T-helper 17 cell (primary cell): ENCODE measurements at regions not wholly inside any gene's neighbourhood (a gene's known extent, or its start where the extent isn't known, plus 50 kb on each side); places are given as distances from the start of the nearest gene placed in this dataset.

Experiments
- ATAC-seq: fragments of 150-1000 bp; cut with Tn5 transposase; 2 replicates; pipeline ENCODE4 v1.10.0; 2021; ENCODE audit warnings: mild to moderate bottlenecking, moderate library complexity
- DNase-seq, 3 donors: peaks; one replicate each; pipeline versions ENCODE4 v3.0.0 to v3.0.0-alpha.2; 2020 to 2021
- H3K9me3 ChIP-seq: one replicate; pipeline ENCODE4 v1.7.0; 2013; ENCODE audit warnings: low read length, mild to moderate bottlenecking; ENCODE audit not compliant: control insufficient read depth, poor library complexity, severe bottlenecking
- H3K27ac Mint-ChIP-seq: one replicate; pipeline ENCODE4 v1.8.0; 2022; ENCODE audit warnings: mild to moderate bottlenecking, moderate library complexity, mixed read lengths
- H3K27me3 Mint-ChIP-seq: one replicate; pipeline ENCODE4 v1.8.0; 2022; ENCODE audit warnings: mixed read lengths
- H3K36me3 Mint-ChIP-seq: one replicate; pipeline ENCODE4 v1.8.0; 2022; ENCODE audit warnings: low read depth, mixed read lengths
- H3K4me1 Mint-ChIP-seq: one replicate; pipeline ENCODE4 v1.8.0; 2022; ENCODE audit warnings: mild to moderate bottlenecking, mixed read lengths
- H3K4me3 Mint-ChIP-seq: one replicate; pipeline ENCODE4 v1.8.0; 2022; ENCODE audit warnings: mild to moderate bottlenecking, moderate library complexity, mixed read lengths

DNA sequence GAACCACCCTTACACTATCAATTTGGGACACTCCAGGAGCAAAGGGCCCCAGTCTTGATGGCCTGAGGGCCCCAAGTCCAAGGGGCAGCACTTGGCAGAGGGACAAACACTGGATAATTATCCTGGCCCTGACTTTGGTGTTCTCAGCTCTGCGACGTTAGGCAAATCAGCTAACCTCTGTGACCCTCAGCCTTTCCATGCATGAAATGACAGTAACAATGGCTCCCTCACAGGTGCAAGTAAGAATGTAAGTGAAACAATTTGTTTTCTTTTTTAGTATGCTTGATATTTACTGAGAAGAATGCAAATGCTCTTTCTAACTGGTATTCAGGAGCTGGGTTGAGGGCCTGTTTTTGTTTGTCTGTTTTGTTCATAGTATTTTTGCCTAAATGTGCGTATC, 61.6 kb upstream of the PRDX6 start:
- Mint-ChIP-seq H3K4me3 (no peak overlapping the region), H3K4me1 (peaks cover 19% of the 10 kb centered on the region), H3K36me3 (peaks cover 5% of the 10 kb centered on the region), H3K27me3 (no peaks in the 10 kb centered on the region), H3K27ac (peak overlapping the region; percentile 45)
- DNase-seq, result no peak
- ATAC-seq, result no peak
- no peaks in the 10 kb centered on the region for H3K9me3 ChIP-seq

DNA sequence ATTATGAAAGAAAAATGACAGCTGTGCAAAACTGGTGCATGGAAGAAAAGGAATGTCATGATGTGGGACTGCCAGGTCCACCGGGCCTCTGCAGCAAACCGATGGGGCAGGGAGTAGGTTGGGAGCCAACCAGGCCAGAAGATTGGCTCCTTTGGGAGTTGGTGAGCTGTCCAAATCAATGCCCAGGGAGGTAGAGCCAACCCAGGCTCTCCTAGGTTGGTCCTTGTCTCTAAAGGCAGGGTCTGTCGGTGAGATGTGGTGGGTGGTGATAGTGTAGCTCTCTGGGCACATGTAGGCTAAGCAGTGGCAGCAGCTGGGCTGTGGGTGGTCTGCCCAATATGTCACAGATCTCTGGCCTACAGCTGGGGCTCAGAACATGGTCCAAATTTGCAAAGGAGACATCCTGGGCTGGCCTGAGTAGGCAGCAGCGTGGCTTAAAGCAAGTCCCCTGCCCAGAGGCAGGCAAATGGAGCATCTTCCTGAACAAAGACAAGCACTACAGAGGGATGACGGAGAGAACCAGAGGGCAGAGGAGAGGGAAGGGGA, 61.2 kb upstream of the PRDX6 start:
- Mint-ChIP-seq H3K4me1 (peaks cover 15% of the 10 kb centered on the region), H3K27ac (no peak overlapping the region), H3K27me3 (no peaks in the 10 kb centered on the region), H3K36me3 (peaks cover 5% of the 10 kb centered on the region), H3K4me3 (no peak overlapping the region)
- ATAC-seq (no peak), DNase-seq (no peak)
- H3K9me3 ChIP-seq, result no peaks in the 10 kb centered on the region

DNA sequence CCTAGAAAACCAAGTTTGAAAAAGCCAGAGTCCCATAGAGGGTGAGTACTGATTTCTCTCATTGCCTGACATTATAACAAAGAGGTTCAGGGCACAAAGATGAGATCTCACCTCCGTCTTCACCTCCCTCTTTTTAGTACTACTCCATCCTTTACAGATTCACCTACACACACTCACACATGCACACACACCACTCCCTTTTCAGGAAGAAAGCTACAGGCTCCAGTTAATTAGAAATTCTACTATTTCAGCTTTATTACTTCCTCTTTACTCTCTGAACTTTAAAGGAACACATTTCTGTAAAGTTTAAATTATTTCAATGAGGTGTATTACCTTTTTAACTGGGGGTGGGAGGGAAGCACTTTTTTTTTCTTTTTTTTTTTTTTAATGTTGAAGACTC, 59.6 kb upstream of the PRDX6 start:
- H3K4me3 Mint-ChIP-seq, result no peak overlapping the region
- no peak for DNase-seq
- H3K27me3 Mint-ChIP-seq, result no peaks in the 10 kb centered on the region
- no peaks in the 10 kb centered on the region for H3K9me3 ChIP-seq
- H3K27ac Mint-ChIP-seq, result peak overlapping the region; percentile 32
- ATAC-seq, result no peak
- peaks cover 7% of the 10 kb centered on the region for H3K36me3 Mint-ChIP-seq
- H3K4me1 Mint-ChIP-seq, result peaks cover 20% of the 10 kb centered on the region

DNA sequence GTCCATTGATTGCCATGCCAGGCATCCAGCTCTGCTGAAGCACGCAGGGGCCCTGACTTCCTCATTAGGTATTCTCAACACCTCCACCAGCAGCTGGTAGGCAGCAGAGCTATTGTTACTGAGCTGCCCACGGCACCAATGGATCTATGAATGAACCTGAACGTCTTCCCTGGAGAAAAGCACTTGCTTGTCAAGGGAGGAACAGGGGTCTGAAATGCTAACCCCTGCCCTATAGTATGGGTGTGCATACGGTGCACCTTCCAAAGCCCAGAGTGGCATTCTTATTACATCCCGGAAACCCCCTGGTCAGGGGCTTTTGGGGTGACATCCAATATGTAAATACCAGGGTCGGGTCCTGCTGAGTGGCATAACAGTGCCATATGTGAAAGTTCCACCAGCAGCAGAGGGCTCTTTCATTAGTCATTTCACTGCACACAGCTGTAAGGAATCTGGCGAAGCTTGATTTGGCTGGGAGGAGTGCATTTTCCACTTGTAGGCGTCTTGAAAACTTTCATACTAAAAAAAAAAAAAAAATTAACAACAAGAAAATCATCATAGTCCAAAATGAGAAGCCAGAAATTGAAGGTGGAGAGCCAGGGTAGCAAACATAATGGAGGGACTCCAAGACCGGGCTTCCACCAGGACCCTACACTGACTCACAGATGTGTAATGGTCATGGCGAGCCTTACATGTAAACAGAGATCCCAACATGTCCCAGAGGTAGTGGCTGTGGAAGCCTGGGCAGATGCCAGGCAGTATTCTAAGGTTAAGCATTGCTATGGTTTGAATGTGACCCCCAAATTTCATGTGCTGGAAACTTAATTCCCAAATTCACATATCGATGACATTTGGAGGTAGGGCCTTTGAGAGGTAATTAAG, 58.8 kb upstream of the PRDX6 start:
- peaks cover 5% of the 10 kb centered on the region for H3K36me3 Mint-ChIP-seq
- peaks cover 18% of the 10 kb centered on the region for H3K4me1 Mint-ChIP-seq
- H3K9me3 ChIP-seq, result no peaks in the 10 kb centered on the region
- H3K27ac Mint-ChIP-seq, result peak overlapping the region; percentile 53
- DNase-seq, result no peak
- no peaks in the 10 kb centered on the region for H3K27me3 Mint-ChIP-seq
- no peak overlapping the region for H3K4me3 Mint-ChIP-seq
- ATAC-seq, result peak; percentile 35

DNA sequence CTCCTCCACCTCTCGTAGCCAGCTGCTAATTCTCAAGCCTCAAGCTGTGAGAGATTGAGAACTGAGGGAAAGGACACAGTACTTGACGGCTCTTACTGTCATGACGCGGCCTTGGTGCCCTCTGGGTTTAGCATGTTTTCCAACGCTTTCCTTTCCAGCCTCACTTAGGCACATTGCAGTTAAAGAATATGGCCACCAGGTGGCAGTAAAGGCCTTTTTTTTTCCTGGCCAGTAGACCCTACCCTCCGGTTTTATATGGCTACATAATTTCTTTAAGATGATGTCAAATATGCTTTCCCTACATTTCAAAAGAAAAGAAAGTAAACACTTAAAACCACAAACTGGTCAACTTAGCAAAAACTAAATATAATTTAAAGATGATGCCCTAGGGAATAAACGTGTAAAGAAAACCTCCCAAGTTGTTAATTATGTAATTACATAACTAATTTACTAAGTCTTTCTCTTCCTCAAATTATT, 56.8 kb upstream of the PRDX6 start:
- DNase-seq (peak; percentile 15 to 48 (median 35)), ATAC-seq (peak; percentile 88)
- Mint-ChIP-seq H3K4me1 (peaks cover 18% of the 10 kb centered on the region), H3K27ac (peak overlapping the region; percentile 63), H3K27me3 (no peaks in the 10 kb centered on the region), H3K4me3 (no peak overlapping the region), H3K36me3 (peaks cover 5% of the 10 kb centered on the region)
- no peaks in the 10 kb centered on the region for H3K9me3 ChIP-seq

DNA sequence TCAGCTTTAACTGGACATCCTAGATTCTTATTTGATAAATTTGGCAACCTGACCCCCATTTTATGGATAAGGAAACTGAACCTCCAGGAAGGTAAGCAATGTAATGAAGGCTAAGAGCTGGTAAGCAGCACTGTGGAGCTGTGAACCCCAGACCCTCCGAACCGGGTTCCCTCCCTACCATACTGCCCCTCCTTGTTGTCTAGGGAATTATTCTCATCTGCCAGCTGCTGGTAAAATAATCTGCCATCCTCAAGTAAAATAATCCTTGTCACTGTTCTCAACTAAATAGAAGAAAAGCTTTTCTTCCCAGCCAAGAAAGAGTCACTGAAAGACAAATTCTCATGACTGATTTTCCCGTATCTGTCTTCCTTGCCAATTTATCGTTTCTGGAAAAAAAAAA, 55.8 kb upstream of the PRDX6 start:
- Mint-ChIP-seq H3K36me3 (peaks cover 2% of the 10 kb centered on the region), H3K4me1 (peaks cover 19% of the 10 kb centered on the region), H3K4me3 (no peak overlapping the region), H3K27me3 (no peaks in the 10 kb centered on the region), H3K27ac (peak overlapping the region; percentile 43)
- no peak for DNase-seq
- ATAC-seq, result no peak
- H3K9me3 ChIP-seq, result no peaks in the 10 kb centered on the region

DNA sequence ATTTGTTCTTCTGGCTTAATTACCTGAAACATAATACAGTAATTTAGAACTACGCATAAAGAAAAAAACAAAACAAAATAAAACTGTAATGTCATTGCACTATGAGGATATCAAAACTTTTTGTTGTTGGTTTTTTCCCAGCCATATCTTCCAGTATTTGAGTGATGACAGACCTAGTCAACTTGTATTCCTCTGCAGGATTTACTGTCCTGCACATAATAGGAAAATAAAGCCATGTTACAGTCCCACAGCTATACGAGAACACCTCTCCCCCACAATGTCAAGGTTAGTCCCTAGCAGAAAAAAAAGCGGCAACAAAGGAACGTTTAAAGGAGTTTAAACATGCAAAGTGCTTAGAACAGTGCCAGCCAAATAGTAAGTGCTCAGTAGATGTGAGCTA, 55.3 kb upstream of the PRDX6 start:
- H3K27me3 Mint-ChIP-seq, result no peaks in the 10 kb centered on the region
- peak overlapping the region; percentile 43 for H3K27ac Mint-ChIP-seq
- H3K9me3 ChIP-seq, result no peaks in the 10 kb centered on the region
- peaks cover 2% of the 10 kb centered on the region for H3K36me3 Mint-ChIP-seq
- no peak overlapping the region for H3K4me3 Mint-ChIP-seq
- ATAC-seq (no peak), DNase-seq (no peak)
- peaks cover 19% of the 10 kb centered on the region for H3K4me1 Mint-ChIP-seq

DNA sequence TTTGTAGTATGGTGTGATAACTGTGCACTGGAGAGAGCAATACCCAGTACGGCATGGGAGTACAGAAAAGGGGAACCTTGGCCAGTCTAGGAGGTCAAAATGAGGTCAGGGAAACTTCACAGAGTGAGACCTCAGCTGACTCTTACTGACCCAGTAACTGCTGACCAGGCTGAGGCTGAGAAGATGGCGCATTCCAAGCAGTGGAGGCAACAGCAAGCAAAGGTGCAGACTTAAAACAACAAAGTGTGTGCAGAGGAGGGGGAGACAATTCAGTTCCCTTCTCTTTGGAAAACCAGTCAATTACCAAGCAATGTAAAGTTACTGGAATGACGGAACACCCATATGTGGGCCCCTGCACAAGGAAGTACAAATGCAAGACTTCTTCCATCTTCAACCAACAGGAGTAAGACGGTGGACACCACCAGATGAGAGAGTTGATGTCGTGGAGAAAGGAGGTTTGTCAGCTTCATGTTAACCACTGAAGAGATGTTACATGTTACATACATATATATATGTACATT, 54.6 kb upstream of the PRDX6 start:
- Mint-ChIP-seq H3K27ac (peak overlapping the region; percentile 43), H3K36me3 (peaks cover 2% of the 10 kb centered on the region), H3K4me3 (no peak overlapping the region), H3K4me1 (peaks cover 19% of the 10 kb centered on the region), H3K27me3 (no peaks in the 10 kb centered on the region)
- no peaks in the 10 kb centered on the region for H3K9me3 ChIP-seq
- ATAC-seq (peak; percentile 39), DNase-seq (no peak)

DNA sequence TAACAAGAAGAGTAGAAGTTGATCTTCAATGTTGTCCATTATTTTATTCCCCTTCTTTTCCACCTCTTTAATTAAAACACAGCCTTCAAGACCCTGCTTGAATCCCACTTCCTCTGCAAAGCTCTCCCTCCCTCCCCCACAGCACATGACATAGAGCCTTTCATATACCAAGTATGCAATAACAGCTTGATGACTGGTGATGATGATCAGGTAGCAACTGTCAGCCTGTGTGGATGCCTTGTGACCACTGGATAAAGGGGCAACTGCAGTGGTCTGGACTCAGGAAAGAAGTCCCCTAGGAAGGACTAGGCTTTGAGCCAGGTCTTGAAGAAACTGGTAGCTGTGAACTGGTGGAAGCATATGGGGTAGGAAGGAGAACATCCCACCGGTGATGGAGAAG, 53.8 kb upstream of the PRDX6 start:
- Mint-ChIP-seq H3K27ac (peak overlapping the region; percentile 67), H3K36me3 (peaks cover 2% of the 10 kb centered on the region), H3K4me3 (no peak overlapping the region), H3K4me1 (peaks cover 19% of the 10 kb centered on the region), H3K27me3 (no peaks in the 10 kb centered on the region)
- ATAC-seq, result no peak
- H3K9me3 ChIP-seq, result no peaks in the 10 kb centered on the region
- no peak for DNase-seq

DNA sequence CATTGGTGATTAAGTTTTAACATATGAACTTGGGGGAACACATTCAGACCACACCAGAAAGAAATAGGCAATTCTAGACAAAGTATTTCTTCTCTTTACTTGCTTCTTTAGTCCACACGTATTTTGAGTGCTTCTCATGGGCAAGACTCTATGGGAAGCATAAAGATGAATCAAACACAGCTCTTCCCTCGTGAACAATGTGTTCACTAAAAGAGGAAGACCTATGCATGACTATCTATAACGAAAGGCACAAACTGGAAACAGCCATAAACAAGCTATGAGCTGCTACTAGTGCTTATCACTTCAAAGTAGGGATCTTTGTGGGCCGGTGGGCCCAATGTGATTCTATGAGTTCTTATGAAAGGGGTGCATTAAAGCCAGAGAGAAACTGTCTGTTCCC, 53.0 kb upstream of the PRDX6 start:
- Mint-ChIP-seq H3K4me3 (no peak overlapping the region), H3K36me3 (peaks cover 2% of the 10 kb centered on the region), H3K4me1 (peaks cover 20% of the 10 kb centered on the region), H3K27me3 (no peaks in the 10 kb centered on the region), H3K27ac (peak overlapping the region; percentile 67)
- DNase-seq (no peak), ATAC-seq (no peak)
- no peaks in the 10 kb centered on the region for H3K9me3 ChIP-seq

DNA sequence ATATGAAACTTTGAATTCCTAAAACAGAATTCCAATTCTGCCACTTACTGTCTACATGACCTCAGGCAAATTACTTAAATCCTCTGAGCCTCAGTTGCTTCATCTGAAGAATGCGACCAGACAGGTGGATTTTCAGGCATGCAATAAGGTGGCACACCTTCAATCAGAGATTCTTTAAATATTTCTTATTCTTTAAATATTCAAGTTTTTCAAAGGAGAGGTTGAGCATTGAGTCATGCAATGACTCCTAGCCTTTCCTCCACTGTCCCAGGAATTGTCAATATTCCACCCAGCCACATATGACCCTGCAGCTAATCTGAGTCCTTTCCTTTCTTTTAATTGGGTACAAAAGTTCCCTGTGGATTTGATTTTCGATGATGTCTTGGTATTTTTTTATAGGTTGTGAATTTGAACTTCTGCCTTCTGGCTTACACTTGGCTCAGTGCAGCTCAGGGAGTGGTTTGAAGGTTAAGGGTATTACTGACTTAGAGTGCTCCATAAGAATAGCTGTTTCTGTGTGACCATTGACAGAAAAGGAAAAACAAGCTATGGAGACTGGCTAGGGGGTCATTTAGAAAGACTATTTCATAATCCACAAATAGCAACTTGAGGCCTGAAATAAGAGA, 52.2 kb upstream of the PRDX6 start:
- no peak overlapping the region for H3K27ac Mint-ChIP-seq

DNA sequence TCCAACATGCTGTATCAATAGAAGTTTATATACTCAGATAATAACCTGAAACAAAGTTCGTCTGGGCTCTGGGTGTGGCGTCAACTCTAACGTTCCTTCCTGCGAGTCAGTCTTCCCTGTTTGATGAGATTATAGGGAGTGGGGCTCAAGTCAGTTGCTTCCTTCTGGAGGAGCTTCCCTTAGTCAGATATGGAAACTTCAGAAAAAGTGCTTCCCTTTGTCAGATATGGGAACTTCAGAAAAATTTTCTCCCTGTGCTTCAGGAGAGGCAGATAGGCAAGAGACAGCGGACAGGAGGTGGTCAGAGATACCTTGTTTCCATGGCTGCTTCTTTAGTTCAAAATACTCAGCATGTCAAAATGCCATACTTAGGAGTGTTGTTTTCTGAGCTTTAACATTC, 51.1 kb upstream of the PRDX6 start:
- H3K4me3 Mint-ChIP-seq, result no peak overlapping the region
- H3K9me3 ChIP-seq, result no peaks in the 10 kb centered on the region
- no peak overlapping the region for H3K27ac Mint-ChIP-seq
- ATAC-seq, result no peak
- DNase-seq, result no peak
- peaks cover 2% of the 10 kb centered on the region for H3K36me3 Mint-ChIP-seq
- H3K27me3 Mint-ChIP-seq, result no peaks in the 10 kb centered on the region
- H3K4me1 Mint-ChIP-seq, result peaks cover 27% of the 10 kb centered on the region

More for the DNA sequence above, 52.2 kb upstream of the PRDX6 start:
- Mint-ChIP-seq H3K4me3 (no peak overlapping the region), H3K4me1 (peaks cover 27% of the 10 kb centered on the region), H3K36me3 (peaks cover 2% of the 10 kb centered on the region), H3K27me3 (no peaks in the 10 kb centered on the region)
- ATAC-seq, result no peak
- no peaks in the 10 kb centered on the region for H3K9me3 ChIP-seq
- DNase-seq, result no peak
